GM23338 (cell line): ENCODE measurements at regions not wholly inside any gene's neighbourhood (a gene's known extent, or its start where the extent isn't known, plus 50 kb on each side); places are given as distances from the start of the nearest gene placed in this dataset.

Source experiments
- ATAC-seq: fragments of 200-7000 bp; cut with Tn5 transposase; 3 replicates; pipeline ENCODE4 v1.9.1; 2020
- DNase-seq: peaks from one replicate; pipeline ENCODE4 v3.0.0-alpha.2; 2015; ENCODE audit warnings: low spot score
- H2AFZ ChIP-seq: fragments of 200-600 bp; sonication (generic); 2 replicates; pipeline ENCODE4 v1.8.0; 2016; ENCODE audit warnings: antibody characterized with exemption, mild to moderate bottlenecking, moderate library complexity
- H3F3A ChIP-seq: fragments of 200-600 bp; sonication (generic); replicated peaks from 2 replicates; pipeline ENCODE4 v1.8.0; 2017; ENCODE audit warnings: antibody characterized with exemption, mixed run types, low read depth
- H3K27ac ChIP-seq: fragments of 200-600 bp; sonication (generic); 2 replicates; pipeline ENCODE4 v1.6.1; 2016; ENCODE audit warnings: low read depth
- H3K27me3 ChIP-seq: fragments of 200-600 bp; sonication (generic); 2 replicates; pipeline ENCODE4 v1.8.0; 2016; ENCODE audit warnings: mild to moderate bottlenecking, mixed run types, moderate library complexity; ENCODE audit not compliant: insufficient read depth
- H3K36me3 ChIP-seq: fragments of 200-600 bp; sonication (generic); 2 replicates; pipeline ENCODE4 v1.8.0; 2016; ENCODE audit warnings: mild to moderate bottlenecking; ENCODE audit not compliant: insufficient read depth
- H3K4me1 ChIP-seq: fragments of 200-600 bp; sonication (generic); 2 replicates; pipeline ENCODE4 v1.8.0; 2016; ENCODE audit warnings: mild to moderate bottlenecking, moderate library complexity; ENCODE audit not compliant: insufficient read depth
- H3K4me2 ChIP-seq: fragments of 200-600 bp; sonication (generic); 2 replicates; pipeline ENCODE4 v1.7.1; 2017; ENCODE audit warnings: mixed run types
- H3K4me3 ChIP-seq: fragments of 200-600 bp; sonication (generic); 2 replicates; pipeline ENCODE4 v1.6.1; 2016; ENCODE audit warnings: mixed run types
- H3K79me2 ChIP-seq: fragments of 200-600 bp; sonication (generic); replicated peaks from 2 replicates; pipeline ENCODE4 v1.8.0; 2017; ENCODE audit warnings: mild to moderate bottlenecking; ENCODE audit not compliant: insufficient read depth
- H3K9me2 ChIP-seq: fragments of 200-600 bp; sonication (generic); 2 replicates; pipeline ENCODE4 v1.8.0; 2017; ENCODE audit not compliant: insufficient read depth
- H4K20me1 ChIP-seq: fragments of 200-600 bp; sonication (generic); replicated peaks from 2 replicates; pipeline ENCODE4 v1.8.0; 2017; ENCODE audit warnings: mild to moderate bottlenecking; ENCODE audit not compliant: insufficient read depth
- H3K27ac Mint-ChIP-seq: 2 replicates; pipeline ENCODE4 v1.8.0; 2020; ENCODE audit warnings: inconsistent platforms, mild to moderate bottlenecking, moderate library complexity, mixed read lengths
- H3K27me3 Mint-ChIP-seq: 3 replicates; pipeline ENCODE4 v1.8.0; 2022; ENCODE audit warnings: low read depth, mild to moderate bottlenecking, moderate library complexity, mixed read lengths, inconsistent platforms; ENCODE audit not compliant: insufficient read depth, poor library complexity
- H3K36me3 Mint-ChIP-seq: 3 replicates; pipeline ENCODE4 v1.8.0; 2021; ENCODE audit warnings: low read depth, mild to moderate bottlenecking, inconsistent platforms, moderate library complexity, mixed read lengths
- H3K4me1 Mint-ChIP-seq: 3 replicates; pipeline ENCODE4 v1.8.0; 2020; ENCODE audit warnings: mild to moderate bottlenecking, inconsistent platforms, mixed read lengths
- H3K4me3 Mint-ChIP-seq: 3 replicates; pipeline ENCODE4 v1.8.0; 2021; ENCODE audit warnings: moderate library complexity, mild to moderate bottlenecking, inconsistent platforms, mixed read lengths
- H3K9me3 Mint-ChIP-seq: 3 replicates; pipeline ENCODE4 v1.8.0; 2020; ENCODE audit warnings: moderate library complexity, mild to moderate bottlenecking, inconsistent platforms, mixed read lengths
- CREB1 ChIP-seq: fragments of 250-450 bp; sonication (Bioruptor Pico); IDR thresholded peaks from 2 replicates; pipeline ENCODE4 v1.5.0; 2020; ENCODE audit warnings: low read depth, mild to moderate bottlenecking, moderate library complexity
- CTCF ChIP-seq, 2 experiments: fragments of 200-600 bp in 1 of 2; sonication (generic) in 1 of 2; conservative IDR thresholded peaks; 2 replicates each; pipeline versions ENCODE4 v1.5.1 to v1.6.1; 2016 to 2017; ENCODE audit warnings: antibody characterized with exemption in 2 of 2, low read depth in 2 of 2, mild to moderate bottlenecking in 2 of 2, moderate library complexity in 1 of 2
- ETS1 ChIP-seq: IDR thresholded peaks from 2 replicates; pipeline ENCODE4 v1.6.1; 2016; ENCODE audit warnings: antibody characterized with exemption
- EZH2 ChIP-seq: fragments of 200-600 bp; sonication (generic); IDR thresholded peaks from one replicate; pipeline ENCODE4 v1.8.0; 2017; ENCODE audit warnings: antibody characterized with exemption, mild to moderate bottlenecking, low read depth; ENCODE audit not compliant: unreplicated experiment
- EZH2phosphoT487 ChIP-seq: fragments of 200-600 bp; sonication (generic); IDR thresholded peaks from one replicate; pipeline ENCODE4 v1.8.1; 2018; ENCODE audit warnings: antibody characterized with exemption; ENCODE audit not compliant: unreplicated experiment
- JUNB ChIP-seq: IDR thresholded peaks from one replicate; pipeline ENCODE4 v1.6.1; 2016; ENCODE audit warnings: antibody characterized with exemption; ENCODE audit not compliant: unreplicated experiment
- NANOG ChIP-seq: IDR thresholded peaks from 2 replicates; pipeline ENCODE4 v1.6.1; 2016; ENCODE audit warnings: antibody characterized with exemption, borderline replicate concordance
- POLR2AphosphoS5 ChIP-seq: IDR thresholded peaks from 2 replicates; pipeline ENCODE4 v1.6.1; 2016; ENCODE audit warnings: antibody characterized with exemption, low read depth
- REST ChIP-seq: IDR thresholded peaks from one replicate; pipeline ENCODE4 v1.6.1; 2018; ENCODE audit warnings: antibody characterized with exemption; ENCODE audit not compliant: unreplicated experiment
- STAT1 ChIP-seq: IDR thresholded peaks from one replicate; pipeline ENCODE4 v1.6.1; 2016; ENCODE audit warnings: antibody characterized with exemption; ENCODE audit not compliant: unreplicated experiment
- ZNF114 ChIP-seq: fragments of 250-450 bp; sonication (Bioruptor Pico); IDR thresholded peaks from 2 replicates; pipeline ENCODE4 v1.5.0; 2020; ENCODE audit warnings: mild to moderate bottlenecking, moderate library complexity
- ZNF331 ChIP-seq: fragments of 250-450 bp; sonication (Bioruptor Pico); IDR thresholded peaks from 2 replicates; pipeline ENCODE4 v1.5.0; 2020; ENCODE audit warnings: low read depth, mild to moderate bottlenecking, moderate library complexity
- ZNF462 ChIP-seq: fragments of 250-450 bp; sonication (Bioruptor Pico); IDR thresholded peaks from 2 replicates; pipeline ENCODE4 v1.5.0; 2020; ENCODE audit warnings: mild to moderate bottlenecking, moderate library complexity

- Histone ChIP-seq H3F3A (no peaks in the 10 kb centered on the region), H3K36me3 (no peaks in the 10 kb centered on the region), H3K4me1 (no peaks in the 10 kb centered on the region), H3K27ac (no peak overlapping the region), H3K27me3 (no peaks in the 10 kb centered on the region), H3K4me2 (no peak overlapping the region), H3K4me3 (no peak overlapping the region), H2AFZ (no peak overlapping the region), H3K79me2 (no peaks in the 10 kb centered on the region), H4K20me1 (no peaks in the 10 kb centered on the region), H3K9me2 (peaks cover 2% of the 10 kb centered on the region; the same call in 1 of the 2 replicates)
- H3K4me1 Mint-ChIP-seq, result no peaks in the 10 kb centered on the region
- DNase-seq (no peak), ATAC-seq (no peak)
- no peak overlapping the region for H3K27ac Mint-ChIP-seq
- TF ChIP-seq STAT1 (no peak), ZNF331 (CRISPR knock-in tag) (no peak), ZNF462 (no peak), JUNB (no peak), ZNF114 (CRISPR knock-in tag) (no peak), NANOG (no peak), EZH2 (no peak), CREB1 (no peak), REST (no peak), EZH2phosphoT487 (no peak), CTCF (conservative IDR thresholded peaks at IDR 0.05; ENCODE audit: low read depth in 2 of 2) (no peak), POLR2AphosphoS5 (no peak), ETS1 (no peak)
- no peaks in the 10 kb centered on the region; the same call in 2 of the 3 replicates for H3K36me3 Mint-ChIP-seq
- H3K4me3 Mint-ChIP-seq, result no peak overlapping the region
- H3K9me3 Mint-ChIP-seq, result no peaks in the 10 kb centered on the region; the same call in 2 of the 3 replicates
- no peaks in the 10 kb centered on the region for H3K27me3 Mint-ChIP-seq
These were observed 2680.3 kb downstream of the PCDH7 start for GRCh38 chr4:33400504-33400903.
